GM12892 (cell line): ENCODE measurements at regions not wholly inside any gene's neighbourhood (a gene's known extent, or its start where the extent isn't known, plus 50 kb on each side); places are given as distances from the start of the nearest gene placed in this dataset.

Source experiments
- POLR2A ChIP-seq: IDR thresholded peaks from 2 replicates; pipeline ENCODE4 v1.6.1; 2011; ENCODE audit warnings: low read depth, low read length, control low read depth
- POLR2AphosphoS5 ChIP-seq: IDR thresholded peaks from 2 replicates; pipeline ENCODE4 v1.6.1; 2011; ENCODE audit warnings: low read depth, low read length, control low read depth

DNA sequence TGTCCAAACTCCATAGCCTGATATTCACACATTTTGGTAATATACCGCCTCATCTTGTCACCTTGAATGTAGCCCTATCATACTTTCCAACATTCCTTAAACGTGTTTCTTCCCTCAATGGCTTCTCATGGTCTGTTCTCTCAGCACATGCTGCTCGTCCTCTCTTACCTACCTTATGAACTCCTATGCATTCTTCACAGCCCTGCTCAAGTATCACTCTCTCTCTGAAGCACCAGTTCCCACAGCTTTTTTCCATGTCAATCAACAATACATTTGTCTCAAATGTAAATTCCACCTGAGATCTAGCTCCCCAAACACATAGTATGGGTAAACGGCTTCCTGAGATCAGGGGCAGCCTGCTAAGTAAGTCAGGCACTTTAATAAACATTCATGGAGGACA is 85.2 kb upstream of the ZMIZ1 start:
- TF ChIP-seq POLR2AphosphoS5 (no peak), POLR2A (no peak)
